Occipital lobe (tissue), 1 donor: ENCODE measurements at regions not wholly inside any gene's neighbourhood (a gene's known extent, or its start where the extent isn't known, plus 50 kb on each side); places are given as distances from the start of the nearest gene placed in this dataset.

Experiments
- DNase-seq: peaks from one replicate; lab custom pipeline; 2025; lab: John Stamatoyannopoulos, UW

GRCh38 chr18:25726298-25726697, 364.1 kb downstream of the SS18 start:
- no peak for DNase-seq

DNA sequence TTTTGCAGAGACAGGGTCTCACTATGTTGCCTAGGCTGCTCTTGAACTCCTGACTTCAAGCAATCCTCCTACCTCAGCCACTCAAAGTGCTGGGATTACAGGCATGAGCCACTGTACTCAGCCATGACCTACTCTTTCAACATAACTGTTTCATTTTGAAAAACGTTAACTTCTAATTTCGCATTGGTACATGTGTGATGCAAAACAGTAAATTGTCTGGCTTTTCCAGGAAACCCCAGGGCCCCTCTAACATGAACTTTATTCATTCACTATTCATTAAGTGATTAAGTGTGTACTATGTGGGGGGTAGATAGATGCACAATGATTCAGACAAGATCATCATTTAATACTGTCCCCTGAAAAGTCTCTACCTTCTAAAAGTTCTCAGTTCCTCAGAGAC, 364.9 kb downstream of the SS18 start:
- no peak for DNase-seq

DNA sequence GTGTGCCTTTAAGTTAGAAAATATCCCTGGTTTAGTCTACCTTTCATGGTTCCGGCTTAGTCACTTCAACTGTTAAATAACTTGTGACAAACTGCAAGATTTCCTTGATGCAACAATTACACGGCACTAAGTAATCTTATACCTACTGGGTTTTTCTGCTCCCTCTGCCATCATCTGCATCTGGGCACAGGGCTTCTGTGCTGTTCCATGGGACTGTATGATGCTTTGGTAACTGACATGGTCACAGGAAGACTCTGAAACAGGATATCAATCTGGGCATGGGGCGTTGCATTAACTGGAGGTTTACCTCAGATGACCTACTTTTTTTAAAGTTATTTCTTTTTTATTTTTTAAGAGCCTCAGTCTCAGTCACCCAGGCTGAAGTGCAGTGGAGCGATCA, 365.4 kb downstream of the SS18 start:
- DNase-seq = no peak

DNA sequence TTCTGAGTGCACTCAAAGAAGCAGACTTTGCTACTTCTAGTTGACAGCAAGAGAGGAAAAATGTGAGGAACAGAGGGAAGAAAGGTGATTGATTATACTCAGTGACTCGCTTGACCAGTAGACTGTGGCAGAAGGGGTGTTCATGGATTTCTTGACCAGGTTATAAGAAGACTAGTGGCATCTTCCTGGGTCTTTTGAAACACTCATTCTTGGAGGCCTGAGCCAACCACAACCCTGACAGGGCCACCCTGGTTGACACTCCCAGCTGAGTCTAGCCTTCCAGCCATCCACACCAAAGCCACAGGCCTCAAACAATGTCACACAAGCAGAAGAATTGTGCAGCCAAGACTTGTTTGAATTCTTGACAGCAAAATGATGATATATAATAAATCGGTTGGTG, 366.3 kb downstream of the SS18 start:
- DNase-seq = no peak

- DNase-seq = no peak
These were observed 361.1 kb upstream of the ZNF521 start for GRCh38 chr18:25713103-25713502.

DNA sequence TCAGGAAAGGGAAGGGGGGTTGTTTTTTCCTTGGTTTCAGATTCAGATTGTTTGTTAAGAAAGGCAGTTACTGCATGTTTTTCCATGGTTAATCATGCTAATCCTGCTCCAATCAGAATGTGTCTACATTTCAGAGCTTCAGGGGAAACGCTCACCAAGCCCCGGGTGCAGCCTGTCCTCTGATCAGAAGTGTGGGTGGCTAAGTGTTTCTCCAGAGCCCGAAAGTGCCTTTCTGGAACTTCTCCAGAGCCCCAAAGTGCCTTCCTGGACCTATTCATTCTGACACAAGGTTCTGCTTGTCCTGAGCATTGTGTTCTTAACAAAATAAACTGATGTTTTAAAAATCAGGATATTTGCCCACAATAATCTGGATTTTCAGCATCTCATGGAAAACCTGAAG, 359.0 kb upstream of the ZNF521 start:
- DNase-seq = no peak

DNA sequence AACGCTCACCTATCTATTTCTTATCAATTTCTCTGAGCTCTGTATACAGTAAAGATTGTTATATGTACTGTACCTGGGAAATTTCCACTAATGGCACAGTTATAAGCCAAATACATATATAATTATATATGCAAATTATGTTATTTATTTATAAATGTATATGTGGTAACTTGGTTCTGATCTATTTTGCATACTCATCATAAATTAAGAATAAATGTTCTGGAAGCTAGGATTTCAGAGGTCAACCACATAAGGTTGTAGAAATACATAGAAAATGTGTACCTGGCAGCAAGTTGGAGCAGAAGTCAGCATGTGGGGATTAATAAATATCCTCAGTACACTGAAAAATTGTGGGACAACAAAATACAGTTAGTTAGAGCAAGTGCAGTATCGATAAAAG, 353.7 kb upstream of the ZNF521 start:
- DNase-seq = no peak

GRCh38 chr18:25704494-25704893, 352.5 kb upstream of the ZNF521 start:
- no peak for DNase-seq

GRCh38 chr18:25704071-25704470, 352.1 kb upstream of the ZNF521 start:
- no peak for DNase-seq

GRCh38 chr18:25701821-25702220, 349.9 kb upstream of the ZNF521 start:
- no peak for DNase-seq

DNA sequence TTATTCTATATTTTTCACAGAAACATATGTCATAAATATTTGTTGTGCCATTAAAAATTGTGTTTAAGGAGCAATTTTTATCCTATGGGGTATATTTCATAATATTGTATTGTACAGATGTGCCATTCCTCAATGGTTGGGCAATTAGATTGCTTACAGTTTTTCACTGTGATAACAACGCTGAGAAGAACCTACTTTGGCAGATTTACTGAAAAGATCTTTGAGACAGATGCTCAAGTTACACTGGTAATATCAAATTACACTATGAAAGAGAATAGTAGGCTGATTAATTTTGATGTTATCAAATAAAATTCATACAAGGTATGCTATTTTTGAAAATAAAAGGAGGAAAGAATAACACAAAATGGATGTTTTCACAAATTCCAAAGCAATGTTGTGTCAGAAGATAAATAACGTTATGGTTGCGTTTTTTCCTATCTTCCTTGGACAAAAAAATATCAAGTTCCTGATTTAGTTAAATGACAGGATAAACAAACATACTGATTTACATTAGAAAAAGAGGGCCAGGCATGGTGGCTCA, 335.1 kb upstream of the ZNF521 start:
- DNase-seq = no peak

- DNase-seq = no peak
These were observed 333.1 kb upstream of the ZNF521 start for GRCh38 chr18:25685088-25685487.

DNA sequence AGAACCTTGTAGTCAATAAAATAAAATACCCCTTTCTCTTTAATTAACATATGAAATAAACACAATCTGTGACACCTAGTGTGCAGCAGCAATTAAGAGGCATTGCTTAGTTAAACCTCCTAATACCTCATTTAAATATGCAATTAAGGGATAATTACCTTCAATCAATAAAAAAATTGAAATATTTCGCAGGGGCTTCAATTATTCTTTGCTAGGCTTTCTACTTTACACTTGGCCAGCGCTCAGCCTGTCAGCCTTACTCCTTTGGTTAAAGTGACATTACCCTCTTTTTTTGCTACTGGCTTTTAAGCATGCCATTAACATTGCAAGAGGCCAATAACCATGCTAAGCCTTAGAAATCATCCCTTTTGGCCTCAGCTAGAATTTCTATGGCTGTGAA, 327.5 kb upstream of the ZNF521 start:
- DNase-seq = no peak

DNA sequence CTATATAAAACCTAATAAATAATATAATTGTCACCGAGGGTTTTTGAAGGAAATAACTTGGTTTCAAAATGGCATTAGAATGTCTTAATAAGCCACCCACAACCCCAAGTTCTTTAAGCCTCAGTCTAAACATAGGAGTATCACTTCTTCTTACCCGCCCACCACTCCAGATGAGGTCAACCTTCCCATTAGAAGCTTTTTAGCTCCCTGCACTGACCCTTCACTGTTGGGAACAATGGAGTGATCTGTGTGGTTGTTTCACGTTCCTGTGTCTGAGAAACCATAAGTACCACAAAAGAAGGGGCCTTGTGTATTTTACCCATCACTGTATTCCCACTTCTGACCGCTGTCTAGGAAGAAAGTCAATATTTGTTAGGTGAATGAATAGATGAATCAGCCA, 326.3 kb upstream of the ZNF521 start:
- no peak for DNase-seq

DNA sequence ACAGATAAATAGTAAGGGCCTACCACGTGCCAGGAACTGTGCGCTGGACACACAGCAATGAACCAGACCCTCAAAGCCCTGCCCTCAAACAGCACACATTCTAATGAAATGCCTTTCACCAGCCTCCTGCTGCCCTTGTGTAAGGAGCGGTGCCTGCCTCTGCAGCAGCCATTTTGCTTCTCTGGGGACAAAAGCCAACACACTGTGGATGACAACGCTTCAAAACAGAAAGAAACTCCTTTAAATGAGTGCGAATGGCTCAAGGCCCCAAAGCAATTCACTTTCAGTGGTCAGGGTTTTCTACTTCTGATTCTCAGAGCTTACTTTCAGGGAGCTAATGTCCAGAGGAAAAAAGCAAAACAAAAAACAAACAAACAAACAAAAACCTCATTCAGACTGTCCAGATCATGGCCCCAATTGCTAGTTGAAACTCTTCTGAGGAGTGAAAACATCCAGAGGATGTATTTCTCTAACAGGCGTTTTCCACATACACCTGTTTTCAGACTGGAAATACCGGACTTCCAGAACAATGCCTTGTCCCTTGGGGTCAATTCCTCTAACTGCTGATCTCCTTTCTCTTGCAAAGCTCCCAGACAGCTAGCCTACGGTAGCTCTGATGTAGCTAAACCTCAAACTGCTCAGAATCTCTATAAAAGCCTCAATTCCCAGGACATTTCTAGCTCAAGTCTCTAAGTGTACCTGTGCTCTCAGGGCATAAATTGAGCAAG, 323.3 kb upstream of the ZNF521 start:
- DNase-seq = no peak

DNA sequence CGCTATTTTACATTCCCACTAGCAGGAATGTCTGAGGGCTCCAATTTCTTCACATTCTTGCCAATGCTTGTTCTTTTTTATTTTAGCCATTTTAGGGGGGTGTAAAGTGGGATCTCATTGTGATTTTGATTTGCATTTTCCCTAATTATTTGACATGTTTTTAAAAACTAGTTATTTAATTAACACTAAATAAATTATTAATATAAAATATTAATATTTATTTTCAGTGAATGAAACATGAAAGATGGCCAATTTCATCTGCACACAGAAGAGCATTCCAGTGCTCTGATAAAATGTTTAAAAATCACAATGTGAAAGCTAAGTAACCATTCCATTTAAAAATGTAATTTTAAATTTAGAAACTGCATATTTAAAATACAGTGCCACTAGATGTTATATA, 322.2 kb upstream of the ZNF521 start:
- DNase-seq = no peak

GRCh38 chr18:25672490-25672889, 320.5 kb upstream of the ZNF521 start:
- no peak for DNase-seq

- DNase-seq = no peak
These were observed 317.8 kb upstream of the ZNF521 start for GRCh38 chr18:25669741-25670140.

- no peak for DNase-seq
These were observed 310.3 kb upstream of the ZNF521 start for GRCh38 chr18:25662272-25662671.

GRCh38 chr18:25661831-25662230, 309.9 kb upstream of the ZNF521 start:
- no peak for DNase-seq

GRCh38 chr18:25659541-25659940, 307.6 kb upstream of the ZNF521 start:
- DNase-seq = no peak

GRCh38 chr18:25658476-25658875, 306.5 kb upstream of the ZNF521 start:
- no peak for DNase-seq

DNA sequence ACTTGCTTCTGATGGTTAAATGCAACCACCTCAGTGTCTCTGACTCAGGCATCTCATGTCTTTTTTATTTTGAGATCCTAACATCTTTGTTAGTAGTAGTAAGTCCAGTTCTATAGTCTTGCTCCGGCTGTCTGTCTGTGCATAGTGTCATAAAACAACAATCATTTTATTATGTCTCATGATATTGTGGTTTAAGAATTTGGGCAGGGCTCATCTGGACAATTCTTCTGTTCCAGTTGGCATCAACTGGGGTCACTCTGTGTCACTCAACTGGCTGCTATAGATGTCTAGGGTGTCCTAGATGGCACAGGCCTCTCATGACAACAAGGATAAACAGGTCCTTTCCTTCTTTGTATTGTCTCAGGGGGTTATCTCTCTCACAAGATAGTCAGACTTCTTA, 299.6 kb upstream of the ZNF521 start:
- no peak for DNase-seq
